HepG2 (cell line): ENCODE measurements at regions not wholly inside any gene's neighbourhood (a gene's known extent, or its start where the extent isn't known, plus 50 kb on each side); places are given as distances from the start of the nearest gene placed in this dataset.

Experiments
- FOXP1 ChIP-seq, 2 experiments: fragments of 450-650 bp in 1 of 2; IDR thresholded peaks; 2 replicates each; pipeline ENCODE4 v1.6.1; 2017 to 2018; ENCODE audit warnings: antibody characterized with exemption in 1 of 2
- HIVEP1 ChIP-seq: sonication (generic); formaldehyde crosslinking; IDR thresholded peaks from 2 replicates; pipeline ENCODE4 v1.4.0; 2020; ENCODE audit warnings: mild to moderate bottlenecking, missing genetic modification reagents
- SIN3A ChIP-seq: IDR thresholded peaks from 2 replicates; pipeline ENCODE4 v1.6.1; 2011; ENCODE audit warnings: low read depth, mild to moderate bottlenecking, control low read depth, low read length, borderline replicate concordance
- TAF1 ChIP-seq: sonication (generic); formaldehyde crosslinking; IDR thresholded peaks from 2 replicates; pipeline ENCODE4 v1.4.0; 2020; ENCODE audit warnings: missing genetic modification reagents
- TBL1XR1 ChIP-seq: fragments of 150-350 bp; IDR thresholded peaks from 2 replicates; pipeline ENCODE4 v1.6.1; 2014; ENCODE audit warnings: borderline replicate concordance, low read length; ENCODE audit not compliant: partially characterized antibody
- ZFP1 ChIP-seq: IDR thresholded peaks from 2 replicates; pipeline ENCODE4 v1.6.1; 2016
- ZNF75D ChIP-seq: sonication (generic); formaldehyde crosslinking; IDR thresholded peaks from 2 replicates; pipeline ENCODE4 v1.8.1; 2023; ENCODE audit warnings: missing genetic modification reagents, mild to moderate bottlenecking, borderline replicate concordance
- ZNF788 ChIP-seq: sonication (generic); formaldehyde crosslinking; IDR thresholded peaks from 2 replicates; pipeline ENCODE4 v1.5.0; 2020; ENCODE audit warnings: mild to moderate bottlenecking, missing genetic modification reagents, borderline replicate concordance
- TF ChIP-seq, protein P1 (sequence below): sonication (generic); formaldehyde crosslinking; IDR thresholded peaks from 2 replicates; pipeline ENCODE4 v1.8.1; 2023; ENCODE audit warnings: mild to moderate bottlenecking, moderate library complexity, missing genetic modification reagents
- TF ChIP-seq, protein P2 (sequence below): sonication (generic); formaldehyde crosslinking; IDR thresholded peaks from 2 replicates; pipeline ENCODE4 v1.4.0; 2020; ENCODE audit warnings: missing genetic modification reagents
- TF ChIP-seq, protein P3 (sequence below): sonication (generic); formaldehyde crosslinking; IDR thresholded peaks from 2 replicates; pipeline ENCODE4 v1.5.0; 2020; ENCODE audit warnings: mild to moderate bottlenecking, missing genetic modification reagents
- TF ChIP-seq, protein P4 (sequence below): sonication (generic); formaldehyde crosslinking; IDR thresholded peaks from 2 replicates; pipeline ENCODE4 v1.8.1; 2023; ENCODE audit warnings: mild to moderate bottlenecking, inconsistent platforms, moderate library complexity, missing genetic modification reagents, borderline replicate concordance
- TF ChIP-seq, protein P5 (sequence below): IDR thresholded peaks from 2 replicates; pipeline ENCODE4 v1.6.1; 2016; ENCODE audit warnings: low read depth, borderline replicate concordance

DNA sequence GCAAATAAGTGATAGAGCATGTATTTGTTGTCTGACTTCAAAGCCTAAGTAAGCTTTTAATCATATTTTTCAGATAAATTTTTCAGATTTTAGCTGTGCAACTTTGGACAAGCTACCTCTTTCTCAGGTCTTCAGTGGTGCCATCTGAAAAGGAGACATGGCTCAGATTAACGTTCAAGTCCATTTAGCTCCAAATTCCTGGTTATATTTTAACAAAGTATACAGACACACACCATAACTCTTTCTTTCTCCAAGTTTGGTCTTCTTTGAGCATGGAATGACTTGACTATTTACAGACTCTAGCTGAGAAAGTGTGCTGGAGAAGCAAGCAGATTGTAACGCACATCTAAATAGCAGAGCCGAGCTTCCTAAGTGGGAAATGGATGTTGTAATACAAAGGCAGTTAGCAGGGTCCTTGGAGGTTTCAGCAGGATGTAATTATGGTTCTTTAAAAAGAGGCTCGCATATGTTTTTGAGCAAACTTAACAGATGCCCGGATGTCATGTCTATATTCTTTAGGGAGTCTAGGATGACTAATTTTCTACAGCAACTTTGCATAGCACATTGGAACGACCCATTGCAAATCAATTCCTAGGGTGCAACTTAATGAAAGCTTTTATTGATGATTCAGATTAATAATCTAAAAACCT, 128.1 kb upstream of the E2F8 start:
- TF ChIP-seq, protein P1, sequence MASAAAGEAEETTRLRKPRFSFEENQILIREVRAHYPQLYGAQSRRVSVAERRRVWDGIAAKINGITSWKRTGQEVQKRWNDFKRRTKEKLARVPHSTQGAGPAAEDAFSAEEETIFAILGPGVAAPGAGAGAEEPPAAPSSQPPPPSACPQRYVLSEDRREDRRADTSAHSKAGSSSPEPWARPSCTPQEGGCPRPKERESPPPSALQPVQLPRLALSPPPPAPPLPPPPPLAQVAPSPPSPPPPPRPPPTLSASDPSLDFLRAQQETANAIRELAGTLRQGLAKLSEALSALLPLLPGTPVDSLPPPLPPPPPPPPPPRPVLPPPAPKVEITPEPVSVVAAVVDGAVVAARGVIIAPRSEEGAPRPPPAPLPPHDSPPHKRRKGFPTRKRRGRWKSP = no peak
- TF ChIP-seq ZNF75D (no peak), TBL1XR1 (no peak), FOXP1 (IDR thresholded peaks at IDR 0.05) (no peak), FOXP1 (CRISPR knock-in tag; IDR thresholded peaks at IDR 0.05) (no peak), TAF1 (CRISPR knock-in tag) (no peak), SIN3A (no peak), ZNF788 (no peak), ZFP1 (no peak), HIVEP1 (CRISPR knock-in tag) (no peak)
- TF ChIP-seq, protein P2, sequence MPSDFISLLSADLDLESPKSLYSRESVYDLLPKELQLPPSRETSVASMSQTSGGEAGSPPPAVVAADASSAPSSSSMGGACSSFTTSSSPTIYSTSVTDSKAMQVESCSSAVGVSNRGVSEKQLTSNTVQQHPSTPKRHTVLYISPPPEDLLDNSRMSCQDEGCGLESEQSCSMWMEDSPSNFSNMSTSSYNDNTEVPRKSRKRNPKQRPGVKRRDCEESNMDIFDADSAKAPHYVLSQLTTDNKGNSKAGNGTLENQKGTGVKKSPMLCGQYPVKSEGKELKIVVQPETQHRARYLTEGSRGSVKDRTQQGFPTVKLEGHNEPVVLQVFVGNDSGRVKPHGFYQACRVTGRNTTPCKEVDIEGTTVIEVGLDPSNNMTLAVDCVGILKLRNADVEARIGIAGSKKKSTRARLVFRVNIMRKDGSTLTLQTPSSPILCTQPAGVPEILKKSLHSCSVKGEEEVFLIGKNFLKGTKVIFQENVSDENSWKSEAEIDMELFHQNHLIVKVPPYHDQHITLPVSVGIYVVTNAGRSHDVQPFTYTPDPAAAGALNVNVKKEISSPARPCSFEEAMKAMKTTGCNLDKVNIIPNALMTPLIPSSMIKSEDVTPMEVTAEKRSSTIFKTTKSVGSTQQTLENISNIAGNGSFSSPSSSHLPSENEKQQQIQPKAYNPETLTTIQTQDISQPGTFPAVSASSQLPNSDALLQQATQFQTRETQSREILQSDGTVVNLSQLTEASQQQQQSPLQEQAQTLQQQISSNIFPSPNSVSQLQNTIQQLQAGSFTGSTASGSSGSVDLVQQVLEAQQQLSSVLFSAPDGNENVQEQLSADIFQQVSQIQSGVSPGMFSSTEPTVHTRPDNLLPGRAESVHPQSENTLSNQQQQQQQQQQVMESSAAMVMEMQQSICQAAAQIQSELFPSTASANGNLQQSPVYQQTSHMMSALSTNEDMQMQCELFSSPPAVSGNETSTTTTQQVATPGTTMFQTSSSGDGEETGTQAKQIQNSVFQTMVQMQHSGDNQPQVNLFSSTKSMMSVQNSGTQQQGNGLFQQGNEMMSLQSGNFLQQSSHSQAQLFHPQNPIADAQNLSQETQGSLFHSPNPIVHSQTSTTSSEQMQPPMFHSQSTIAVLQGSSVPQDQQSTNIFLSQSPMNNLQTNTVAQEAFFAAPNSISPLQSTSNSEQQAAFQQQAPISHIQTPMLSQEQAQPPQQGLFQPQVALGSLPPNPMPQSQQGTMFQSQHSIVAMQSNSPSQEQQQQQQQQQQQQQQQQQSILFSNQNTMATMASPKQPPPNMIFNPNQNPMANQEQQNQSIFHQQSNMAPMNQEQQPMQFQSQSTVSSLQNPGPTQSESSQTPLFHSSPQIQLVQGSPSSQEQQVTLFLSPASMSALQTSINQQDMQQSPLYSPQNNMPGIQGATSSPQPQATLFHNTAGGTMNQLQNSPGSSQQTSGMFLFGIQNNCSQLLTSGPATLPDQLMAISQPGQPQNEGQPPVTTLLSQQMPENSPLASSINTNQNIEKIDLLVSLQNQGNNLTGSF (CRISPR knock-in tag) = no peak
- TF ChIP-seq, protein P3, sequence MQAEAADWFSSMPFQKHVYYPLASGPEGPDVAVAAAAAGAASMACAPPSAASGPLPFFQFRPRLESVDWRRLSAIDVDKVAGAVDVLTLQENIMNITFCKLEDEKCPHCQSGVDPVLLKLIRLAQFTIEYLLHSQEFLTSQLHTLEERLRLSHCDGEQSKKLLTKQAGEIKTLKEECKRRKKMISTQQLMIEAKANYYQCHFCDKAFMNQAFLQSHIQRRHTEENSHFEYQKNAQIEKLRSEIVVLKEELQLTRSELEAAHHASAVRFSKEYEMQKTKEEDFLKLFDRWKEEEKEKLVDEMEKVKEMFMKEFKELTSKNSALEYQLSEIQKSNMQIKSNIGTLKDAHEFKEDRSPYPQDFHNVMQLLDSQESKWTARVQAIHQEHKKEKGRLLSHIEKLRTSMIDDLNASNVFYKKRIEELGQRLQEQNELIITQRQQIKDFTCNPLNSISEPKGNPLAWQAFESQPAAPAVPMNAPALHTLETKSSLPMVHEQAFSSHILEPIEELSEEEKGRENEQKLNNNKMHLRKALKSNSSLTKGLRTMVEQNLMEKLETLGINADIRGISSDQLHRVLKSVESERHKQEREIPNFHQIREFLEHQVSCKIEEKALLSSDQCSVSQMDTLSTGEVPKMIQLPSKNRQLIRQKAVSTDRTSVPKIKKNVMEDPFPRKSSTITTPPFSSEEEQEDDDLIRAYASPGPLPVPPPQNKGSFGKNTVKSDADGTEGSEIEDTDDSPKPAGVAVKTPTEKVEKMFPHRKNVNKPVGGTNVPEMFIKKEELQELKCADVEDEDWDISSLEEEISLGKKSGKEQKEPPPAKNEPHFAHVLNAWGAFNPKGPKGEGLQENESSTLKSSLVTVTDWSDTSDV (CRISPR knock-in tag) = no peak
- TF ChIP-seq, protein P4, sequence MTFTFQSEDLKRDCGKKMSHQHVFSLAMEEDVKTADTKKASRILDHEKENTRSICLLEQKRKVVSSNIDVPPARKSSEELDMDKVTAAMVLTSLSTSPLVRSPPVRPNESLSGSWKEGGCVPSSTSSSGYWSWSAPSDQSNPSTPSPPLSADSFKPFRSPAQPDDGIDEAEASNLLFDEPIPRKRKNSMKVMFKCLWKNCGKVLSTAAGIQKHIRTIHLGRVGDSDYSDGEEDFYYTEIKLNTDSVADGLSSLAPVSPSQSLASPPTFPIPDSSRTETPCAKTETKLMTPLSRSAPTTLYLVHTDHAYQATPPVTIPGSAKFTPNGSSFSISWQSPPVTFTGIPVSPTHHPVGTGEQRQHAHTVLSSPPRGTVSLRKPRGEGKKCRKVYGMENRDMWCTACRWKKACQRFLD (CRISPR knock-in tag) = no peak
- TF ChIP-seq, protein P5, sequence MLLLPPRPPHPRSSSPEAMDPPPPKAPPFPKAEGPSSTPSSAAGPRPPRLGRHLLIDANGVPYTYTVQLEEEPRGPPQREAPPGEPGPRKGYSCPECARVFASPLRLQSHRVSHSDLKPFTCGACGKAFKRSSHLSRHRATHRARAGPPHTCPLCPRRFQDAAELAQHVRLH (CRISPR knock-in tag) = no peak
